WTC11 (cell line): ENCODE measurements at regions not wholly inside any gene's neighbourhood (a gene's known extent, or its start where the extent isn't known, plus 50 kb on each side); places are given as distances from the start of the nearest gene placed in this dataset.

Experiments used
- ATF2 ChIP-seq: sonication (generic); formaldehyde crosslinking; IDR thresholded peaks from 2 replicates; pipeline ENCODE4 v1.8.1; 2022; ENCODE audit warnings: low read depth, missing genetic modification reagents, borderline replicate concordance
- CTCF ChIP-seq: fragments of 200-600 bp; IDR thresholded peaks from 2 replicates; pipeline ENCODE4 v1.8.0; 2022; ENCODE audit warnings: antibody characterized with exemption
- FOXJ3 ChIP-seq: sonication (generic); formaldehyde crosslinking; IDR thresholded peaks from 2 replicates; pipeline ENCODE4 v1.9.0; 2021; ENCODE audit warnings: missing genetic modification reagents, mild to moderate bottlenecking, borderline replicate concordance
- JAZF1 ChIP-seq: fragments of 250-450 bp; sonication (Bioruptor Pico); IDR thresholded peaks from 2 replicates; pipeline ENCODE4 v1.9.0; 2021; ENCODE audit warnings: moderate library complexity, mild to moderate bottlenecking, inconsistent platforms
- KAT7 ChIP-seq: sonication (generic); formaldehyde crosslinking; IDR thresholded peaks from 2 replicates; pipeline ENCODE4 v1.8.1; 2023; ENCODE audit warnings: missing genetic modification reagents, mild to moderate bottlenecking, borderline replicate concordance
- MLX ChIP-seq: sonication (generic); formaldehyde crosslinking; IDR thresholded peaks from 2 replicates; pipeline ENCODE4 v1.8.1; 2023; ENCODE audit warnings: mild to moderate bottlenecking, missing genetic modification reagents, moderate library complexity
- MXD4 ChIP-seq: fragments of 250-450 bp; sonication (Bioruptor Pico); IDR thresholded peaks from 2 replicates; pipeline ENCODE4 v1.8.0; 2021; ENCODE audit warnings: mild to moderate bottlenecking, moderate library complexity, borderline replicate concordance
- NR1H2 ChIP-seq: sonication (generic); formaldehyde crosslinking; IDR thresholded peaks from 2 replicates; pipeline ENCODE4 v1.9.0; 2021; ENCODE audit warnings: mild to moderate bottlenecking, moderate library complexity, missing genetic modification reagents
- SP1 ChIP-seq: sonication (generic); formaldehyde crosslinking; conservative IDR thresholded peaks from 2 replicates; pipeline ENCODE4 v1.8.1; 2022; ENCODE audit warnings: missing genetic modification reagents
- TCF7 ChIP-seq: sonication (generic); formaldehyde crosslinking; IDR thresholded peaks from 2 replicates; pipeline ENCODE4 v1.8.0; 2022; ENCODE audit warnings: mild to moderate bottlenecking, low read depth, missing genetic modification reagents, moderate library complexity
- USF2 ChIP-seq: sonication (generic); formaldehyde crosslinking; IDR thresholded peaks from 2 replicates; pipeline ENCODE4 v1.8.1; 2023; ENCODE audit warnings: mild to moderate bottlenecking, missing genetic modification reagents, moderate library complexity
- ZNF423 ChIP-seq: fragments of 250-450 bp; sonication (Bioruptor Pico); IDR thresholded peaks from 2 replicates; pipeline ENCODE4 v2.1.2; 2022; ENCODE audit warnings: mild to moderate bottlenecking, moderate library complexity
- TF ChIP-seq, protein P1 (sequence below): sonication (generic); formaldehyde crosslinking; IDR thresholded peaks from 2 replicates; pipeline ENCODE4 v1.8.0; 2022; ENCODE audit warnings: mild to moderate bottlenecking, missing genetic modification reagents
- TF ChIP-seq, protein P2 (sequence below): sonication (generic); formaldehyde crosslinking; IDR thresholded peaks from 2 replicates; pipeline ENCODE4 v1.8.1; 2023; ENCODE audit warnings: mild to moderate bottlenecking, missing genetic modification reagents, borderline replicate concordance

DNA sequence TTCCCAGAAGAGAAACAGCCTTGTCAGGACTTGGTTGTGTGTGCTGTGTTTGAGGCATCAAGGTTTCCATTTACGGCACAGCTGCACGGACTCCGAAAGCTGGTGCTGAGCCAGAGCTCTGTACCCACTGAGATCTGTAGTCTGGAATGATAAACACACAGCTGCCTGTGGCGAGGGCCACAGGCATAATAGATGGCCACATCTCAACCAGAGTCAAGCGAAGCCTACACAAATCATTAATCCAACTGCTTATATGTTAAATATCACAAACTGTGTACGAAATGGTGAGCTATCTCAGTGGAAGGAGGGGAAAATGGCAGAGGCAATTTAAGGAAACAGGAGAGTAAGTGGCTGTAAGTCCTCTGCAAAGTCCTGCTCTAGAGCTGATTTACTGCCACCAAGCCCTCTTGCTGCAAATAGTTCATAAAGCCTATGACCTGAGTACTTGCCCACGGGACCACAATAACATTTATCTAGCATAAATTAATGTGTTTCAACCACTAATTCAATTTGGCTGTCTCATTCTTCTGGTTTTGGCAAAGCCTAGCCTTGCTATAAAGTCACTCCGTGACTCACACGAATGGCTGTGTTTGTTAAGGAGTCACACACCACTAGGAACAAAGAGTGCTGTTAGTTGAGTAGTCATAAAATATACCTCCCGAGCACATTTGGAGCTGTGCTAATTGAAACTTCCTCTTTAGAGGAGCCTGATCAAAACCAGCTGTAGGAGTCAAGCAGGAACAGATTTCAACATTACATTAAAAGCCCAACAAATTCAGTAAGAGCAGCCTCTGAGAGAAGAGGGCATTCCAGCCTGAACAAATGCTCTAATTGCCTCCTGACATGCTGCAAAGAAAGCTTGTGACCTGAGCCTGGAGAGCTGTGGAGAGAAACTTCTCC, 738.6 kb upstream of the ZNF608 start:
- TF ChIP-seq CTCF (no peak), JAZF1 (CRISPR knock-in tag) (no peak), SP1 (no peak), ATF2 (CRISPR knock-in tag) (no peak), MXD4 (CRISPR knock-in tag) (no peak), USF2 (CRISPR knock-in tag) (no peak), ZNF423 (CRISPR knock-in tag) (no peak), KAT7 (no peak), TCF7 (no peak), NR1H2 (CRISPR knock-in tag) (no peak), MLX (CRISPR knock-in tag) (no peak), FOXJ3 (CRISPR knock-in tag) (no peak)
- TF ChIP-seq, protein P1, sequence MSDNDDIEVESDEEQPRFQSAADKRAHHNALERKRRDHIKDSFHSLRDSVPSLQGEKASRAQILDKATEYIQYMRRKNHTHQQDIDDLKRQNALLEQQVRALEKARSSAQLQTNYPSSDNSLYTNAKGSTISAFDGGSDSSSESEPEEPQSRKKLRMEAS (CRISPR knock-in tag), result no peak
- TF ChIP-seq, protein P2, sequence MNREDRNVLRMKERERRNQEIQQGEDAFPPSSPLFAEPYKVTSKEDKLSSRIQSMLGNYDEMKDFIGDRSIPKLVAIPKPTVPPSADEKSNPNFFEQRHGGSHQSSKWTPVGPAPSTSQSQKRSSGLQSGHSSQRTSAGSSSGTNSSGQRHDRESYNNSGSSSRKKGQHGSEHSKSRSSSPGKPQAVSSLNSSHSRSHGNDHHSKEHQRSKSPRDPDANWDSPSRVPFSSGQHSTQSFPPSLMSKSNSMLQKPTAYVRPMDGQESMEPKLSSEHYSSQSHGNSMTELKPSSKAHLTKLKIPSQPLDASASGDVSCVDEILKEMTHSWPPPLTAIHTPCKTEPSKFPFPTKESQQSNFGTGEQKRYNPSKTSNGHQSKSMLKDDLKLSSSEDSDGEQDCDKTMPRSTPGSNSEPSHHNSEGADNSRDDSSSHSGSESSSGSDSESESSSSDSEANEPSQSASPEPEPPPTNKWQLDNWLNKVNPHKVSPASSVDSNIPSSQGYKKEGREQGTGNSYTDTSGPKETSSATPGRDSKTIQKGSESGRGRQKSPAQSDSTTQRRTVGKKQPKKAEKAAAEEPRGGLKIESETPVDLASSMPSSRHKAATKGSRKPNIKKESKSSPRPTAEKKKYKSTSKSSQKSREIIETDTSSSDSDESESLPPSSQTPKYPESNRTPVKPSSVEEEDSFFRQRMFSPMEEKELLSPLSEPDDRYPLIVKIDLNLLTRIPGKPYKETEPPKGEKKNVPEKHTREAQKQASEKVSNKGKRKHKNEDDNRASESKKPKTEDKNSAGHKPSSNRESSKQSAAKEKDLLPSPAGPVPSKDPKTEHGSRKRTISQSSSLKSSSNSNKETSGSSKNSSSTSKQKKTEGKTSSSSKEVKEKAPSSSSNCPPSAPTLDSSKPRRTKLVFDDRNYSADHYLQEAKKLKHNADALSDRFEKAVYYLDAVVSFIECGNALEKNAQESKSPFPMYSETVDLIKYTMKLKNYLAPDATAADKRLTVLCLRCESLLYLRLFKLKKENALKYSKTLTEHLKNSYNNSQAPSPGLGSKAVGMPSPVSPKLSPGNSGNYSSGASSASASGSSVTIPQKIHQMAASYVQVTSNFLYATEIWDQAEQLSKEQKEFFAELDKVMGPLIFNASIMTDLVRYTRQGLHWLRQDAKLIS (CRISPR knock-in tag), result no peak
